C4-2B (cell line): ENCODE measurements at regions not wholly inside any gene's neighbourhood (a gene's known extent, or its start where the extent isn't known, plus 50 kb on each side); places are given as distances from the start of the nearest gene placed in this dataset.

Experiments used
- H3K27ac ChIP-seq: fragments of 450-650 bp; 2 replicates; pipeline ENCODE4 v1.5.1; 2017
- CTCF ChIP-seq: fragments of 450-650 bp; conservative IDR thresholded peaks from 2 replicates; pipeline ENCODE4 v1.5.1; 2017; ENCODE audit warnings: mild to moderate bottlenecking
- ZFX ChIP-seq: fragments of 450-650 bp; IDR thresholded peaks from 2 replicates; pipeline ENCODE4 v1.6.1; 2017

- TF ChIP-seq CTCF (no peak), ZFX (no peak)
- no peak overlapping the region for H3K27ac ChIP-seq
These were observed 993.1 kb downstream of the KCNMA1 start for GRCh38 chr10:76644476-76644875.

DNA sequence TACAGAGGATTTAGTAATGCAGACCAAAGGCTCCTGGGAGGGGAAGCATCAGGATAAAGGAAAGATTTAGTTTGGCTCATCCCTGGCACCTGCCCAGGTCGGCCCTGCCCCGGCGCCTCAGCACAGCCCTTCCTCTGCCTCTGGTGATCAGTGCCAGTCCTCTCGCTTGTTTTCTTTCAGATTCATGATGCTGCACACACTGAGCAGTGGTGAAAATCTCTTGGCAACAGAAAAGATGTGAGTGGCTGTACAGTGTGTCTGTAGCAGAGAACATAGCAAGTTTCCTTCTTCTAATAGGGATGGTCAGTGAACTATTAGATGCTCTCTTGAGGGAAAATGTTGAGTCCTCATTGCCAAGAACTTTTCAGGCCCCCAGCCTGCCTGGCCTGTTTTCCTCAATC, 994.1 kb downstream of the KCNMA1 start:
- no peak for TF ChIP-seq ZFX
- TF ChIP-seq CTCF, result no peak

DNA sequence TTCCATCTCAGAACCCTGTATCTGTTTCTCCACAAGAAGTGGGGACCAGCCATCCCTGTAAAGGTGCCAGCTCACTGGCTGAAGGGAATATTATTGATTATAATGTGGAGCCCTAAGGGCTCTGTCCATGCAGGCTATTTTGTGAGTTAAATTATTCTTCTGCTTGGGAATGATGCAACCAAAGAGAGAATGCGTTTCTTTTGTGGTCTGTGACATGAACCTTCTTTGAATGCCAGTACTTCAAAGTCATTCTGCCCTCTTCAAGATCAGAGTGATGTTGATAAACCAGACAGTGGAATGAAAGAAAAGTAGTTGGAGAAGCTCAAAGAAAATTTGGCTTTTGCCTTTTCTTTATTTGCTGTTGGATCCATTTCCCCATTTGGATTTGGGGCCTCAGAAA, 995.2 kb downstream of the KCNMA1 start:
- no peak for TF ChIP-seq ZFX
- no peak for TF ChIP-seq CTCF
- H3K27ac ChIP-seq, result no peak overlapping the region

More for the DNA sequence above, 994.1 kb downstream of the KCNMA1 start:
- H3K27ac ChIP-seq, result no peak overlapping the region

- H3K27ac ChIP-seq, result no peak overlapping the region
- TF ChIP-seq ZFX, result no peak
These were observed 996.4 kb downstream of the KCNMA1 start for GRCh38 chr10:76641215-76641614.

DNA sequence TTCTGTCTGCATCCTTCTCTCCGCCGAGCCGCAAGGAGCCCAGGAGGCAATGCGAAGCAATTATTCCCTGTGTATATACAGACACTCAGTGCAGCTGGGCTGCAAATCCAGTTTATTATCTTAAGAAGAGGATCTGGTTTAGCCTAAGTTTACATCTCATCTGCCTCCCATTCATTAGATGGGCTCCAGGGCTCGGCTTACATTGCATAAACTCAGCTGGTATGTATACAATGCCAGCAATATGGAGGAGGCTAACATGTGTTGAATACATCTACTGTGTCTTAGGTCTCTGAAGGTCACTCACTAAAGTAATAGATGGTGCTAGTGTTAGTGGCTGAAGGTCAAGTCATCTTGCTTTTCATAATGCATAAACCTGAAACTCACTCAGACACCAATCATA, 996.8 kb downstream of the KCNMA1 start:
- TF ChIP-seq ZFX, result no peak
- no peak for TF ChIP-seq CTCF
- no peak overlapping the region for H3K27ac ChIP-seq

- TF ChIP-seq ZFX, result no peak
- TF ChIP-seq CTCF, result peak; percentile 82
- no peak overlapping the region for H3K27ac ChIP-seq
These were observed 1004.9 kb downstream of the KCNMA1 start for GRCh38 chr10:76632767-76633051.

DNA sequence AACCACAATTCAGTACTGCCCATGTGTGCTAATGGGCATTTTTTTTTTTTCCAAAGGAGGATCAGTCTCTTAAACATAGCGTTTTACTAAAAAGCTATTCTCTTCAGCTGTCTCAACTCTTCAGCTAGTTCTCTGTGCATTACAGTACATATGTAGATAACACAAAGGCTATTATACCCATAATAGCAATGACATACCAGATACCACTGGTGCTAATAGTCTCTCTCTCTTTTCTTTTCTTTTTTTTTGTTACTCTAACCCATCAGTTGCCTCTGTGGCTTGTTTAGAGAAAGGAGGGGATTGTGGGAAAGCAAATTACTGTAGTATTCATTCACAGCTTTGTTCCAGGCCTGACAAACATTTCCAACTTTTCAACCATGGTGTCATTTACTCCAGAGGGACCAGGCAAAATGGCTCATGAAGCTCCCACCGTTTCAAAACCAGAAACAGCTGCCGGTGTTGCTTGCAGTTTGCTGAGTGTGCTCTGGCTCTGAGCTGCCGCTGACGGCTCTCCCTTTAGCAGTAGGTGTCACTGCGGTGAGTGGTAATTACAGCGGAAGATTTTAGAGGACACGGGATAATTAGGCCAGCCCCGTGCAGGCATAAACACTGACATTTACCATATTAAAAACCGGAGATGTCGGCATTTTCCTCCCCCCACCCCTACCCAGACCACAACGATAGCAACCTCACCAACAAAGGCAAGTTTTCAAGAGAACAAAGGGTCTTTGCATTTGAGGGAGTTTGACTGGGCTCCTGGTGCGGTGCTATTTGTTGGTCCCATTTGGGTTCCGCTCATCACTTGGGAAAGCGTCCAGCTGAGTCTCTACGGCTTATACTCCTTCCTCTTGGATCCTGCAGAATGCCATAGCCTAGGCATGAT, 1005.5 kb downstream of the KCNMA1 start:
- TF ChIP-seq ZFX (no peak), CTCF (no peak)

More for the DNA sequence above, 1005.5 kb downstream of the KCNMA1 start:
- no peak overlapping the region for H3K27ac ChIP-seq
